ENCODE measurements at regions not wholly inside any gene's neighbourhood (a gene's known extent, or its start where the extent isn't known, plus 50 kb on each side); places are given as distances from the start of the nearest gene placed in this dataset.

GRCh38 chr7:85695533-85695932, 508.7 kb upstream of the SEMA3D start:
- no peak for TF ChIP-seq CTCF (IDR thresholded peaks at IDR 0.05; ENCODE audit: control insufficient read depth, insufficient read depth, low read depth, low read length, missing control alignments)
- no peak overlapping the region for H3K4me3 ChIP-seq (ENCODE audit: control insufficient read depth, low read depth, low read length)
- no peak for DNase-seq (ENCODE audit: low read depth)

DNA sequence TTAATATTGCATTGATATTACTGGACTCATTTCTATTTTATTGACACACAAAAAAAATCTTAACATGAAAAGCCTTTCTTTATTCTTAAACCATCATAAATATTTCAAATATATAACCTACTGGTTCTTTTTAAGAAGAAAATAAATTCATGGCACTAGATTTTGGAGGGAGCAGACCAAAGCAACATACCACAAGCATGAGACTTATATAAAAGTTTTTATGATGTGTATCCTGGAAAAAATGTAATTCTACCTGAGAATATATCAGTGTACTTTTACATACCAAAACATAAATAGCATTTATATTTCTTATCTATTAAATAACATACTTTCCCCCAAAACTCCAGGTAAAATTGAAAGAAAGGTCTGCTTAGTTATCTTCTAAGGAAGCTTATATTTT, 508.2 kb upstream of the SEMA3D start:
- no peak overlapping the region for H3K4me3 ChIP-seq (ENCODE audit: control insufficient read depth, low read depth, low read length)
- no peak for DNase-seq (ENCODE audit: low read depth)
- no peak for TF ChIP-seq CTCF (IDR thresholded peaks at IDR 0.05; ENCODE audit: control insufficient read depth, insufficient read depth, low read depth, low read length, missing control alignments)

DNA sequence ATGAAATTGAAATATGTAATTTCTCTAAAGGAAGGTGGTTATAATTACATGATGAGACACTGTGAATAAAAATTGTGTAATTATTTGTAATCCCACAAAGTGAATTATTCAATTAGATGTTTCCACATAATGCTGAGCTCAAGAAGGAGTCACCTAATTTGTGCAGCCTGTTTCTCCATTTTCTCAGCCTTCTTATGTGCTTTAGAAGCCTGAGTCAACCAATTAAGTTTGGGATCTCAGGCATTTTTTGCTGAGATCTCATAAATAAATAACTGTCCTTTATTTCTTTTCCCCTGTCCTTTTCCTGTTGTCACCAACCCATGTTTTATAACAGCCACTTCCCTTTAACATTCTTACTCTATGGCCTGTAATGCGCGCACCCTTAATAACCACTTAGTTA, 506.5 kb upstream of the SEMA3D start:
- H3K4me3 ChIP-seq (ENCODE audit: control insufficient read depth, low read depth, low read length): no peak overlapping the region
- DNase-seq (ENCODE audit: low read depth): no peak
- no peak for TF ChIP-seq CTCF (IDR thresholded peaks at IDR 0.05; ENCODE audit: control insufficient read depth, insufficient read depth, low read depth, low read length, missing control alignments)

DNA sequence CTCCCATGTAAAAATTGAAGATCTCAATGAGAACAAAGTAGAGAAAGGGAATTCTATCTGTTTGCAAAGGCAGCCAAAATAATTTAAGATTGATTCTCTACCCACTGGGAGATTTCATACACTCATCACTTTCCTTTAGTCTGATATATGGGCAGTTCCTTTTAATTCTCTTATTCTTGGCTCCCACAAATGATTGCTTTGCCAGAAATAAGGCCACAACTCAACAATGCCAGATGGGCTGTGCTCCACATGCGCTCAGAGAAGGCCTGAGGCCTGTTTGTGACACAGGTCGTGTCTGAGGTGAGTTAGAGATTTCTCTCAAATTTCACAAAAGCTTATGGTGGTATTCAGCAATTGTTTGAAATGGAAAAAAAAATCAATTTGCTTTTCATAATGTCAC, 501.9 kb upstream of the SEMA3D start:
- H3K4me3 ChIP-seq (ENCODE audit: control insufficient read depth, low read depth, low read length): no peak overlapping the region
- DNase-seq (ENCODE audit: low read depth): no peak
- TF ChIP-seq CTCF (IDR thresholded peaks at IDR 0.05; ENCODE audit: control insufficient read depth, insufficient read depth, low read depth, low read length, missing control alignments): no peak

DNA sequence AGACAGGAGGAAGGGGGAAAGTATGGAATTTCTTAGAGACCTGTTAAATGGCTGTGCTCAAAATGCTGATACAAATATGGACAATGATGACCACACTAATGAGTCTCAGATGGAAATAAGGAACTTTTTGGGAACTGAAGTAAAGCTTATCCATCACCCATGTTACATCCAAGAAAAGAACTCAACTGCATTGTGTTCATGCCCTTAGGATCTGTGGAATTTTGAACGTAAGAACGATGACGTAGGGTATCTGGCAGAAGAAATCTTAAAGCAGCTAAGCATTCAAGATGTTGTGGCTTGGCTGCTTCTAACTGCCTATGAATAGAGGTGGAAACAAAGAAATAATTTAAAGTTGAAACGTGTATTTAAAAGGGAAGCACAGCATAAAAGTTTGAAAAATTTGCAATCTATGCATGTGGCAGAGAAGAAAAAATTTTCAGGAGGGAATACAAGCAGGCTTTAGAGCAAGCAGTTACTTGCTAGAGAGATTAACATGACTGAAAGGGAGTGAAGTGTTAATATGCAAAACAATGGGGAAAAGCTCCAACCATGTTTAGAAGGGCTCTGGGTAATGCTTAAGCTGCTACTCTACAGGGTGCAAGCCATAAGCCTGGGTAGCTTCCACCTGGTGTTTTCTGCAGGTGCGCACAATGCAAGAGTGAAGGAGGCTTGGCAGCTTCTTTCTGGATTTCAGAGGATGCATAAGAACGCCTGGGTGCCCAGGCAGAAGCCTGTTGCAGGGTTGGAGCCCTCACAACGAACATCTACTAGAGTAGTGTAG, 499.7 kb upstream of the SEMA3D start:
- no peak overlapping the region for H3K4me3 ChIP-seq (ENCODE audit: control insufficient read depth, low read depth, low read length)
- TF ChIP-seq CTCF (IDR thresholded peaks at IDR 0.05; ENCODE audit: control insufficient read depth, insufficient read depth, low read depth, low read length, missing control alignments): no peak
- DNase-seq (ENCODE audit: low read depth): no peak

DNA sequence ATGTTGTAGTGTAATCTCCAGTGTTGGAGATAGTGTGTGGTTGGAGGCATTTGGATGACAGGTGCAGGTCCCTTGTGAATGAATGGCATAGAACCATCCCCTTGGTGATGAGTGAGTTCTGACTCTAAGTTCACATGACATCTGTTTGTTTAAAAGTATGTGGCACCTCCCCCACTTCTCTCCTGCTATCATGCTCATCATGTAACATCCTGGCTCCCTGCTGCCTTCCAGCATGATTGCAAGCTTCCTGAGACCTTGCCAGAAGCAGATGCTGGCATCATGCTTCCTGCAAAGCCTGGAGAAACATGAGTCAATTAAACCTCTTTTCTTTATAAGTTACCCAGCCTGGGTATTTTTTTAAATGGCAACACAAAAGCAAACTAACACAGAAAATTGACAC, 499.0 kb upstream of the SEMA3D start:
- DNase-seq (ENCODE audit: low read depth): no peak
- no peak overlapping the region for H3K4me3 ChIP-seq (ENCODE audit: control insufficient read depth, low read depth, low read length)
- no peak for TF ChIP-seq CTCF (IDR thresholded peaks at IDR 0.05; ENCODE audit: control insufficient read depth, insufficient read depth, low read depth, low read length, missing control alignments)
